Hematopoietic multipotent progenitor cell treated with erythropoietin and hydrocortisone succinate and interleukin-3 and kit ligand, for 15 days (in vitro differentiated cells): ENCODE measurements at regions not wholly inside any gene's neighbourhood (a gene's known extent, or its start where the extent isn't known, plus 50 kb on each side); places are given as distances from the start of the nearest gene placed in this dataset.
"Not testable (repeated sequence)": the region's sequence is repeated elsewhere in the genome, so short reads cannot be mapped to it uniquely, and the experiment has no call there.

Experiments used
- DNase-seq: peaks from one replicate; pipeline ENCODE4 v3.0.0-alpha.2; 2015; ENCODE audit warnings: low spot score

DNA sequence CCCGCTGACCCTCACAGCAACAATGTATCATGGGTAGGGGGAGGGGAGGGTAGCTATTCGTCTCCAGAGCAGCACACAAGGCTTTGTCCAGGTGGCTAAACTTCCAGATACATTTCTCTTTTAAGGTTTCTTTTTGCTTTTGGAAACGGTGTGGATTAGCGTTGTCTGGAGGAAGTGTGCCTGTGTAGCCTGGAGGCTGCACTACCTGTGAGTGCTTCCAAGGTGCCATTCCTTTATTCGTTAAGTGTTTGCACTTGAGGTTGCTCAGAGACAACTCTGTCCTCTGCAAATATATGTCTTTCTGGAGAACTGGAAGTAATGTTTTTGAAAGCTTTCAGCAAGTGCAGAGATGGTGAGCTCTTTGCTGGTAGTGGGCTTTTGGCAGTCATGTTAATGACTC, 53.1 kb downstream of the HSFY1 start:
- not testable (repeated sequence) for DNase-seq

DNA sequence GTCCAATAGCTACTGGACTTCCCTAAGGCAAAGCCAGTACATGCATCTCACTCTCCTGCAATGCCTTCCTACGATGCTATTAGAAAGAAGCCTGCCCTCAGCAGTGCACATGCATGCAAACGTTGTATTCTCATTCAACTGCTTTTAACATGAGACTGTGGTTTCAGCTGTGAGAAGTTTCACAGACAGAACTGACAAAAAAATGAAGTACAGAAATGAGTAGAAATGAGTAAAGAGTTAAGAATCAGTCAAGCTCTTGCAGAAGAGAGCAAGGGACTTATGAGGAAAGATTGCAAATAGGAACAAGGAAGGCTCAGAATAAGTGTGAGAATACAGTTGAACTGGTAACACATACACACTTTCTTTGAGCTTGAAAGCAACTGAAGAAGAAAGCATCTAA, 54.8 kb downstream of the HSFY1 start:
- not testable (repeated sequence) for DNase-seq

DNA sequence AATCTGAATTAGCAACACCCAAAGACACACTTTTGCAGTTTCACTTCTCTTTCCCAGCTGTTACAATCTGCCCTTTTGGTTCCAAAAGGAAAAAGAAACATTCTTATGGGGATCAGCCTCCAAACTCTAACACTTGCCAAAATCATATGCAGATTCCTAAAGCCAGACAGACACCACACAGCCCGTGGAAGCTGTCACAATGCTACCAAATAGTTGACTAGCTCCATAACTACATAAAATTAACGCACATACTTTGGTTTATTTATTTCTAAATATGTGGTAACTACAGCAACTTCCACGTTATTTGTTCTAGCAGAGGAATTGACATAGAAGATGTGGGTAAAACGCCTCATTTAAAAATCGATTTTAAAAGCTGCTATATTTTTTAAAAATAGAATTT, 59.7 kb downstream of the HSFY1 start:
- DNase-seq: not testable (repeated sequence)

DNA sequence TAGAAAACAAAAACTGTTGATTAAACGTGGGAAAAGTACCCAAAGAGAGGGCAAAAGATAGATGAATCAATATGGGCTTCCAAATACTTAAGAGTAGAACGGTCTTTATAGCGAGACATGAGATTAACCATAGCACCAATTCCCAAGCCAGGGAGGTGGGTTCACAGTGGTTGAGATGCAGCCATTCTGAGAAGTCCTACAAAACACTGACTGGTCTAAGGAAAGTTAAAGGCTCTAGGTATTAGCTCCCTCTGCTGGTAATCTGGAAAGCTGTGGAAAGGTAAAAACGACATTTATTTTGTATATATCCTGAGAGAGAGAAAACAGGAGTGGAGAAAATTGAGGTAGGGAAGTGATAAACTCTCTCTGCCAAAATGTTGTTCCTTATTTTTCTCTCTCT, 61.7 kb downstream of the HSFY1 start:
- not testable (repeated sequence) for DNase-seq

DNA sequence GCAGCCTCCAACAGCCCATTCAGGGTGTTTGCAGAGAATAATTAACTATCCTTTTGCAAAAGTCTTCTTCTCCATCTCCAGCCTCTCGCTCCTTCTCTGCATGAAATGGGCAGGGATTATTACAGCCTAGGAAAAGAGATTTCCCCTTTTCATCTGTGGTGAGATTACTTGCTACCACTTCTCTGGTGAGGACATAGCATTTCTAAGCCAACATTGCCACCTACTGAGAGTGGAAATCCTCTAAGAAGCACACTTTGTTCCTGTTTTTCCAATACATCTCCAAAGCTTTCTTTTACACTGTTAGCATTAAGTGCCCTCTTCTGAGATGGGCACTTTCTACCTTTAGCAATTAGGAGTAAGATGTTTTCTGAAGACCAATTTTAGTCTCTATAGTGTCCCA, 69.3 kb downstream of the HSFY1 start:
- DNase-seq: not testable (repeated sequence)

DNA sequence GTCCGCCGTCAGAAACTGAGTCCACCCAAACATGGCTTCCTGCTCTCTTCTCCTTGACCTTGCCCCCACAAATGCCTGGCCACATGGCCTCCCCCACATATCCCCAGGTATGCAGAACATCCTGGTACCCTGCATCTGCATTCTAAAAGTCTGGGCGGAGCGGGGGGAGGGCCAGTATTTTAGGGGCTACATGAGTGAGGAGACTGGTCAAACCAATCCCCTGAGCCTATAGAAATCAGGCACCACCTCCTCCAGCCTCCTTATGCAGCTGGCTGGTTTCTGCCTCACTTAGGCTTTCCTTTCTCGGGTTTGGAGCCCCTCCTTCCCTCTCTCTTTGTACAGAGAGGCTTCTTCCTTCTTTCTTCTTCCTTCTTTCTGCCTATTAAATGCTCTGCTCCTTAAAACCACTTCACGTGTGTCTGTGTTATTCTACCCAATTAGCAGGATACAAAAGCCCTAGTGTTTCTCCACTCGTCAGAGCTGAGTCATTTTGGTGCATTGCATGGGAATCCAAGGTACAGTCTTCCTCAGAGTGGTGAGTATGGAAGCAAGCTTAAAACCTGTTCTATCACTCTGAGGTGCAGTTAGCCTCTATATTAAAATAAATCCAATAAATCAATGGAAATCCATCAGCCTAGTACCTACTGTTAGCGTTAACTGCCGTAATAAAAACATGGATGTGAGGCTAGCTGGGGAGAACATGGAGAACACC, 83.4 kb downstream of the HSFY1 start:
- not testable (repeated sequence) for DNase-seq

DNA sequence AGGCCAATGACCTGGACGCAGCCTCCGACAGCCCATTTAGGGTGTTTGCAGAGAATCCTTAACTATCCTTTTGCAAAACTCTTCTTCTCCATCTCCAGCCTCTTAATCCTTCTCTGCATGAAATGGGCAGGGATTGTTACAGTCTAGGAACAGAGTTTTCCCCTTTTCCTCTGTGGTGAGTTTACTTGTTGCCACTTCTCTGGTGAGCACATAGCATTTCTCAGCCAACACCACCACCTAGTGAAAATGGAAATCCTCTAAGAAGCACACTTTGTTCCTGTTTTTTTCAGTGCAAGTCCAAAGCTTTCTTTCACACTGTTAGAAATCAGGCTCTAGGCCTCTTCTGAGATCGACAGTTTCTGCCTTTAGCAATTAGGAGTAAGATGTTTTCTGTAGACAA, 84.1 kb downstream of the HSFY1 start:
- not testable (repeated sequence) for DNase-seq

DNA sequence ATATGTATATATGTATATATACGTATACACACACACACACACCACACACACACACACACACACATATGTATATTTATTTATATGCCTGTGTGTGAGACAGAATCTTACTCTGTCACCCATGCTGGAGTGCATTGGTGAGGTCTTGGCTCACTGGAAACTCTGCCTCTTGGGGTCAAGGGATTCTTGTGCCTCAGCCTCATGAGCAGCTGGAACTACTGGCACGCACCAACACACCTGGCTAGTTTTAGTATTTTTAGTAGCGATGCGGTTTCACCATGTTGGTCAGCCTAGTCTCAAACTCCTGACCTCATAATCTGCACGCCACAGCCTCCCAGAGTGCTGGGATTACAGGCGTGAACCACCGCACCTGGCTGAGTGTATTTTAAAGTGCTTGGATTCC, 85.1 kb downstream of the HSFY1 start:
- not testable (repeated sequence) for DNase-seq

DNA sequence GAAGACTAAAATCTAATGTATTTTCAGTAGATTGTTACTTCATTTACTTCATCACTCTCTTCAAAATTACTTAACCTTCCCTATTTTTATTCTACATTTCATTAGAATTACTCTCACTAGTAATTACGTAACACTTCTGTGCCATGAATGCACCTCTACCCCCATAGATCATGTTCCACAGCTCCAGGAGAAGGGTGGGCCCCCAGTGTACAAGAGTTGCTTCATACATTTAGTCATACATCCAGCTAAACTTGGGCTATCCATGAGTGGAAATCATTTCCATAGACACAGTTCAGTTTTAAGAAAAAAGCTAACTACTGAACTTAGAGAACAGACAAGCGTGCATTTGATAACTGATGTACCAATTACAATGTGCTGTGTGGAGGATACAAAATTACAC, 104.2 kb downstream of the HSFY1 start:
- no peak for DNase-seq

DNA sequence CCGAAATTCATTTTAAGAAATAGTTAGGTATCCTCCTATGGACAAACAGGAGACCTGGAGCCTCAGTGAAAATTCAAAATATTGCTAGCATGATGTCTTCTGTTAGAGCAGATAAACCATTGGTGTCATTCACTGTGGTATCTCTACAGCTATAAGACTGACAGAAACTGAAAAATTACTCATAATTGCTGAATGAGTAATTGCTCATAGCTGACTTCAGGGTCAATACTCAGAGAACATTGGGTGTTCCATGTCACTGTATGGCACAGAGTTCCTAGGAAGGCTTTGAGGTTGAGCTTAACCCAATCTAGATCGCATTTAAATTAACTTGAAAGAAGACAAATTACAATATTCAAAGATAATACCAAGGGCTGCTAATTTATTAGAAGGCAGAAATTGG, 109.0 kb downstream of the HSFY2 start:
- DNase-seq: no peak

DNA sequence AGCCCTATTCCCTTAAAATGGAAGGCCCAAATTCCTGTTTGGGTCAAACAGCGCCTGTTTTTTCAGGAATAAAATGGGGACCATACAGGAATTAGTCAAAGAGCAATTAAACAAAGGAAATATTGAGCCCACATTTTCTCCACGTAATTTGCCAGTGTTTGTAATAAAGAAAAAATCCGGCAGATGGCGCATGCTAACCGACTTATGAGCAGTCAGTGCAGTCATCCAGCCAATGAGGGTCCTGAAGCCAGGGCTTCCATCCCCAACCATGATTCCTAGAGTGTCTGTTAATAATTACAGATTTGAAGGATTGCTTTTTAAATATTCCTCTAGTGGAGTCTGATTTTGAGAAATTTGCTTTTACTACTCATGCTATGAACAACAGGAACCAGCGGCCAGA, 103.7 kb downstream of the HSFY2 start:
- peak; percentile 2 for DNase-seq

DNA sequence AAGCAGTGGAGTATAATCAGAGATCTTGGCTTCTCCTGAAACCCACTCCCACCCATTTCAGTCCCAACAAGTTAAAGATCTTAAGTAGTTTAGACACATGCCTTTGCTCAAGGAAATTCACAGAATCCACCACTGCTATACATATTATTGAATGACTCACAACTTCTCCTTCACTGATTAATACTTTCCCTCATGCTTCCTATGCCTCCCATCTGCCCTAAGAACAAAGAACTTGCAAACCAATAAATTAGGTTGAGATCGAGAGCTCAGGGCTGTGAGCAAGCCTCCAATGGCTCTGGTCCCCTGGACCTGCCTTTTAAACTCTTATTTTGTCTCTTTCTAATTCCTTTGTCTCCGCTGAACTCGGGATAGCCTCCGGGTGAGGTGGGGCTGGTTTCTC, 101.6 kb downstream of the HSFY2 start:
- DNase-seq: no peak

DNA sequence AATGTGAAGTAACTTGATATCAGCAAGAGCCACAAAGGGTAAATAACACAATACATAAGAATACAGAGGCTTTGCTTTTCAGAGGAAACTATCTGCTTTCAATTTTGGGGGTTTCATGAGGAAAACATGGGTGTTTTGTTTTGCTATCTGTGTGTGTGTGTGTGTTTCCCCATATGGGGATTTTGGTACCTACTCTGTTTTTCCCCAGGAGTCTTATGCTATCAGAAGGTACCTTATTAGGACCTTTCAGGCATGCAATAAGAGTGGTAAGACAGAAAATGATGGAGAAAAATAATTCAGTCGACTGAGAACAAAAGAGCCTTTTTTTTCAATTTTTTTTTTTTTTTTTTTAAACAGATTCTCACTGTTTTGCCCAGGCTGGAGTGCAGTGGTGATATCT, 87.5 kb downstream of the HSFY2 start:
- DNase-seq: not testable (repeated sequence)

DNA sequence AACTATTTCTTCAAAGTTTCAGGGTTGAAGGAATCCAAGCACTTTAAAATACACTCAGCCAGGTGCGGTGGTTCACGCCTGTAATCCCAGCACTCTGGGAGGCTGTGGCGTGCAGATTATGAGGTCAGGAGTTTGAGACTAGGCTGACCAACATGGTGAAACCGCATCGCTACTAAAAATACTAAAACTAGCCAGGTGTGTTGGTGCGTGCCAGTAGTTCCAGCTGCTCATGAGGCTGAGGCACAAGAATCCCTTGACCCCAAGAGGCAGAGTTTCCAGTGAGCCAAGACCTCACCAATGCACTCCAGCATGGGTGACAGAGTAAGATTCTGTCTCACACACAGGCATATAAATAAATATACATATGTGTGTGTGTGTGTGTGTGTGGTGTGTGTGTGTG, 85.2 kb downstream of the HSFY2 start:
- DNase-seq: not testable (repeated sequence)

DNA sequence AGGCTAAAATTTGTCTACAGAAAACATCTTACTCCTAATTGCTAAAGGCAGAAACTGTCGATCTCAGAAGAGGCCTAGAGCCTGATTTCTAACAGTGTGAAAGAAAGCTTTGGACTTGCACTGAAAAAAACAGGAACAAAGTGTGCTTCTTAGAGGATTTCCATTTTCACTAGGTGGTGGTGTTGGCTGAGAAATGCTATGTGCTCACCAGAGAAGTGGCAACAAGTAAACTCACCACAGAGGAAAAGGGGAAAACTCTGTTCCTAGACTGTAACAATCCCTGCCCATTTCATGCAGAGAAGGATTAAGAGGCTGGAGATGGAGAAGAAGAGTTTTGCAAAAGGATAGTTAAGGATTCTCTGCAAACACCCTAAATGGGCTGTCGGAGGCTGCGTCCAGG, 84.1 kb downstream of the HSFY2 start:
- not testable (repeated sequence) for DNase-seq

DNA sequence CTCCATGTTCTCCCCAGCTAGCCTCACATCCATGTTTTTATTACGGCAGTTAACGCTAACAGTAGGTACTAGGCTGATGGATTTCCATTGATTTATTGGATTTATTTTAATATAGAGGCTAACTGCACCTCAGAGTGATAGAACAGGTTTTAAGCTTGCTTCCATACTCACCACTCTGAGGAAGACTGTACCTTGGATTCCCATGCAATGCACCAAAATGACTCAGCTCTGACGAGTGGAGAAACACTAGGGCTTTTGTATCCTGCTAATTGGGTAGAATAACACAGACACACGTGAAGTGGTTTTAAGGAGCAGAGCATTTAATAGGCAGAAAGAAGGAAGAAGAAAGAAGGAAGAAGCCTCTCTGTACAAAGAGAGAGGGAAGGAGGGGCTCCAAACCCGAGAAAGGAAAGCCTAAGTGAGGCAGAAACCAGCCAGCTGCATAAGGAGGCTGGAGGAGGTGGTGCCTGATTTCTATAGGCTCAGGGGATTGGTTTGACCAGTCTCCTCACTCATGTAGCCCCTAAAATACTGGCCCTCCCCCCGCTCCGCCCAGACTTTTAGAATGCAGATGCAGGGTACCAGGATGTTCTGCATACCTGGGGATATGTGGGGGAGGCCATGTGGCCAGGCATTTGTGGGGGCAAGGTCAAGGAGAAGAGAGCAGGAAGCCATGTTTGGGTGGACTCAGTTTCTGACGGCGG, 83.5 kb downstream of the HSFY2 start:
- DNase-seq: not testable (repeated sequence)

DNA sequence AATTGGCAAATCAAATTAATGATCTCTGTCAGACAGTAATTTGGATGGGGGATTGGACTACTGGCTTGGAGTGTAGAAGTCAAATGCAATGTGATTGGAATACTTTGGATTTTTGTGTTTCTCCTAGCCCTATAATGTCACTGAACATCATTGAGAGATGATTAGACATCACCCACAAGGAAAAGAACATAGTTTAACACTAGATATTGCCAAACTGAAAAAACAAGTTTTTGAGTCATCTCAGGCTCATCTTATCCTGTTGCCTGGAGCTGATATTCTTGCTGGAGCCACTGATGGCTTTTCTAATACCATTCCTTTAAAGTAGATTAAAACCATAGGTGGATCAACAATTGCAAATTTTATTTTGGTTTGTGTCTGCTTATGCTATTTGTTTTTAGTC, 76.7 kb downstream of the HSFY2 start:
- not testable (repeated sequence) for DNase-seq

DNA sequence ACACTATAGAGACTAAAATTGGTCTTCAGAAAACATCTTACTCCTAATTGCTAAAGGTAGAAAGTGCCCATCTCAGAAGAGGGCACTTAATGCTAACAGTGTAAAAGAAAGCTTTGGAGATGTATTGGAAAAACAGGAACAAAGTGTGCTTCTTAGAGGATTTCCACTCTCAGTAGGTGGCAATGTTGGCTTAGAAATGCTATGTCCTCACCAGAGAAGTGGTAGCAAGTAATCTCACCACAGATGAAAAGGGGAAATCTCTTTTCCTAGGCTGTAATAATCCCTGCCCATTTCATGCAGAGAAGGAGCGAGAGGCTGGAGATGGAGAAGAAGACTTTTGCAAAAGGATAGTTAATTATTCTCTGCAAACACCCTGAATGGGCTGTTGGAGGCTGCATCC, 69.3 kb downstream of the HSFY2 start:
- DNase-seq: not testable (repeated sequence)

DNA sequence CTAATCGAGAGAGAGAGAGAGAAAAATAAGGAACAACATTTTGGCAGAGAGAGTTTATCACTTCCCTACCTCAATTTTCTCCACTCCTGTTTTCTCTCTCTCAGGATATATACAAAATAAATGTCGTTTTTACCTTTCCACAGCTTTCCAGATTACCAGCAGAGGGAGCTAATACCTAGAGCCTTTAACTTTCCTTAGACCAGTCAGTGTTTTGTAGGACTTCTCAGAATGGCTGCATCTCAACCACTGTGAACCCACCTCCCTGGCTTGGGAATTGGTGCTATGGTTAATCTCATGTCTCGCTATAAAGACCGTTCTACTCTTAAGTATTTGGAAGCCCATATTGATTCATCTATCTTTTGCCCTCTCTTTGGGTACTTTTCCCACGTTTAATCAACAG, 61.8 kb downstream of the HSFY2 start:
- DNase-seq: not testable (repeated sequence)

DNA sequence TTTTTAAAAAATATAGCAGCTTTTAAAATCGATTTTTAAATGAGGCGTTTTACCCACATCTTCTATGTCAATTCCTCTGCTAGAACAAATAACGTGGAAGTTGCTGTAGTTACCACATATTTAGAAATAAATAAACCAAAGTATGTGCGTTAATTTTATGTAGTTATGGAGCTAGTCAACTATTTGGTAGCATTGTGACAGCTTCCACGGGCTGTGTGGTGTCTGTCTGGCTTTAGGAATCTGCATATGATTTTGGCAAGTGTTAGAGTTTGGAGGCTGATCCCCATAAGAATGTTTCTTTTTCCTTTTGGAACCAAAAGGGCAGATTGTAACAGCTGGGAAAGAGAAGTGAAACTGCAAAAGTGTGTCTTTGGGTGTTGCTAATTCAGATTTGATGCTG, 59.8 kb downstream of the HSFY2 start:
- not testable (repeated sequence) for DNase-seq

DNA sequence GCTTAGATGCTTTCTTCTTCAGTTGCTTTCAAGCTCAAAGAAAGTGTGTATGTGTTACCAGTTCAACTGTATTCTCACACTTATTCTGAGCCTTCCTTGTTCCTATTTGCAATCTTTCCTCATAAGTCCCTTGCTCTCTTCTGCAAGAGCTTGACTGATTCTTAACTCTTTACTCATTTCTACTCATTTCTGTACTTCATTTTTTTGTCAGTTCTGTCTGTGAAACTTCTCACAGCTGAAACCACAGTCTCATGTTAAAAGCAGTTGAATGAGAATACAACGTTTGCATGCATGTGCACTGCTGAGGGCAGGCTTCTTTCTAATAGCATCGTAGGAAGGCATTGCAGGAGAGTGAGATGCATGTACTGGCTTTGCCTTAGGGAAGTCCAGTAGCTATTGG, 54.8 kb downstream of the HSFY2 start:
- DNase-seq: not testable (repeated sequence)

DNA sequence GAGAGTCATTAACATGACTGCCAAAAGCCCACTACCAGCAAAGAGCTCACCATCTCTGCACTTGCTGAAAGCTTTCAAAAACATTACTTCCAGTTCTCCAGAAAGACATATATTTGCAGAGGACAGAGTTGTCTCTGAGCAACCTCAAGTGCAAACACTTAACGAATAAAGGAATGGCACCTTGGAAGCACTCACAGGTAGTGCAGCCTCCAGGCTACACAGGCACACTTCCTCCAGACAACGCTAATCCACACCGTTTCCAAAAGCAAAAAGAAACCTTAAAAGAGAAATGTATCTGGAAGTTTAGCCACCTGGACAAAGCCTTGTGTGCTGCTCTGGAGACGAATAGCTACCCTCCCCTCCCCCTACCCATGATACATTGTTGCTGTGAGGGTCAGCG, 53.1 kb downstream of the HSFY2 start:
- not testable (repeated sequence) for DNase-seq
